ENCODE measurements at regions not wholly inside any gene's neighbourhood (a gene's known extent, or its start where the extent isn't known, plus 50 kb on each side); places are given as distances from the start of the nearest gene placed in this dataset.
"Not testable (repeated sequence)": the region's sequence is repeated elsewhere in the genome, so short reads cannot be mapped to it uniquely, and the experiment has no call there.

GRCh38 chr3:189419038-189419437 lies 212.2 kb upstream of the TP63 start:
- no peak overlapping the region for H3K27ac ChIP-seq
- TF ChIP-seq CTCF (conservative IDR thresholded peaks at IDR 0.05) = no peak

- TF ChIP-seq CTCF (conservative IDR thresholded peaks at IDR 0.05) = no peak
- H3K27ac ChIP-seq = no peak overlapping the region
Observed at GRCh38 chr3:189419683-189420082, 211.5 kb upstream of the TP63 start.

- TF ChIP-seq CTCF (conservative IDR thresholded peaks at IDR 0.05) = no peak
- no peak overlapping the region for H3K27ac ChIP-seq
Observed at GRCh38 chr3:189424922-189425321, 206.3 kb upstream of the TP63 start.

- H3K27ac ChIP-seq = peak overlapping the region; percentile 61
Observed at GRCh38 chr3:189429019-189429418, 202.2 kb upstream of the TP63 start.

GRCh38 chr3:189430166-189430565 lies 201.0 kb upstream of the TP63 start:
- no peak for TF ChIP-seq CTCF (conservative IDR thresholded peaks at IDR 0.05)
- peak overlapping the region; percentile 61 for H3K27ac ChIP-seq

More at GRCh38 chr3:189429019-189429418, 202.2 kb upstream of the TP63 start:
- TF ChIP-seq CTCF (conservative IDR thresholded peaks at IDR 0.05) = no peak

- not testable (repeated sequence) for H3K27ac ChIP-seq
Observed at GRCh38 chr3:189442257-189442656, 188.9 kb upstream of the TP63 start.

- no peak for TF ChIP-seq CTCF (conservative IDR thresholded peaks at IDR 0.05)
- H3K27ac ChIP-seq = no peak overlapping the region
Observed at GRCh38 chr3:189446959-189447560, 184.1 kb upstream of the TP63 start.

- peak overlapping the region; percentile 54 for H3K27ac ChIP-seq
- no peak for TF ChIP-seq CTCF (conservative IDR thresholded peaks at IDR 0.05)
Observed at GRCh38 chr3:189449084-189449483, 182.1 kb upstream of the TP63 start.

Measured in VCaP (cell line).